AG09319 (cell line): ENCODE measurements at regions not wholly inside any gene's neighbourhood (a gene's known extent, or its start where the extent isn't known, plus 50 kb on each side); places are given as distances from the start of the nearest gene placed in this dataset.

ENCODE experiments used
- DNase-seq: peaks from one replicate; pipeline ENCODE4 v3.0.0-alpha.2; 2010; ENCODE audit warnings: low read depth; ENCODE audit errors: extremely low read depth
- TF ChIP-seq, protein P1 (sequence below): IDR thresholded peaks from 2 replicates; pipeline ENCODE4 v1.5.1; 2011; ENCODE audit warnings: low read depth, mild to moderate bottlenecking, inconsistent platforms, low read length, moderate library complexity

- TF ChIP-seq, protein P1, sequence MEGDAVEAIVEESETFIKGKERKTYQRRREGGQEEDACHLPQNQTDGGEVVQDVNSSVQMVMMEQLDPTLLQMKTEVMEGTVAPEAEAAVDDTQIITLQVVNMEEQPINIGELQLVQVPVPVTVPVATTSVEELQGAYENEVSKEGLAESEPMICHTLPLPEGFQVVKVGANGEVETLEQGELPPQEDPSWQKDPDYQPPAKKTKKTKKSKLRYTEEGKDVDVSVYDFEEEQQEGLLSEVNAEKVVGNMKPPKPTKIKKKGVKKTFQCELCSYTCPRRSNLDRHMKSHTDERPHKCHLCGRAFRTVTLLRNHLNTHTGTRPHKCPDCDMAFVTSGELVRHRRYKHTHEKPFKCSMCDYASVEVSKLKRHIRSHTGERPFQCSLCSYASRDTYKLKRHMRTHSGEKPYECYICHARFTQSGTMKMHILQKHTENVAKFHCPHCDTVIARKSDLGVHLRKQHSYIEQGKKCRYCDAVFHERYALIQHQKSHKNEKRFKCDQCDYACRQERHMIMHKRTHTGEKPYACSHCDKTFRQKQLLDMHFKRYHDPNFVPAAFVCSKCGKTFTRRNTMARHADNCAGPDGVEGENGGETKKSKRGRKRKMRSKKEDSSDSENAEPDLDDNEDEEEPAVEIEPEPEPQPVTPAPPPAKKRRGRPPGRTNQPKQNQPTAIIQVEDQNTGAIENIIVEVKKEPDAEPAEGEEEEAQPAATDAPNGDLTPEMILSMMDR, result no peak
Observed at GRCh38 chr15:62519900-62520299, 354.8 kb upstream of the C2CD4B start.

DNA sequence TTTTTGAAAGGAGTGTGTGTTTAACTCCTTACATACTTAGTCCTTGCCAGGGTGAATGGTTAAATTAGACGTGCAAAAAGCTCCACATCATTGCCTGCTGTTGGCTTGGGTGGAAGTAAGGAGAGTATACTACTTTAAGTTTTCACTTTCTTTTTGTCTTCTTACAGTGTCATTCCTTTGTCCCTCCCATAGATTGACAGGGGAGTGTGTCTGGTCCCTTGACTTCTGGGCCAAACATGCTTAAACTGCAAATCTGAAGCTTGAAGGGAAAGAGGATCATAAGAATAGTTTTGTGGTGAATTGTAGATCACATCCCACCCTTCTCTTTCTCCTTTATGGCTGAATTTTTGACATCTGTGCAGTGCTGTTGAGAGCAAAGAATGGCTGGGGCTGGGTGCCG lies 355.8 kb upstream of the C2CD4B start:
- DNase-seq, result no peak
- TF ChIP-seq, protein P1, result no peak

More at GRCh38 chr15:62519900-62520299, 354.8 kb upstream of the C2CD4B start:
- DNase-seq, result no peak

DNA sequence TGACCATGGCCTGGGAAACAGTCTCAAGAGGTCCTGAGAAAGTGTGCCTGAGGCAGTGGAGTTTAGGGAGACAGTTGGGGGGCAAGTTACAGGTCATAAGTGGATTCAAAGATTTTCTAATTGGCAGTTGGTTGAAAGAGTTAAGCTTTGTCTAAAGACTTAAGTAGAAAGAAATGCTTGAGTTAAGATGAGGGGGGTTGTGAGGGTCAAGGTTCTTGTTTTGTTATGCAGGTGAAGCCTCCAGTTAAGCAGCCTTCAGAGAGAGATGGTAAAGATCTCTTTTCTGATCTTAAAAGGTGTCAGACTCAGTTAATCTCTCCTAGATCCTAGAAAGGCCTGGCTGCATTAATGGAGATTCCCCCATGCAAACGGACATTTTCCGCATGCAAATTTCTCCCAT lies 356.3 kb upstream of the C2CD4B start:
- TF ChIP-seq, protein P1, result no peak

GRCh38 chr15:62524848-62525247 lies 359.8 kb upstream of the C2CD4B start:
- TF ChIP-seq, protein P1, result no peak
- no peak for DNase-seq

More for the DNA sequence above, 356.3 kb upstream of the C2CD4B start:
- DNase-seq, result no peak

DNA sequence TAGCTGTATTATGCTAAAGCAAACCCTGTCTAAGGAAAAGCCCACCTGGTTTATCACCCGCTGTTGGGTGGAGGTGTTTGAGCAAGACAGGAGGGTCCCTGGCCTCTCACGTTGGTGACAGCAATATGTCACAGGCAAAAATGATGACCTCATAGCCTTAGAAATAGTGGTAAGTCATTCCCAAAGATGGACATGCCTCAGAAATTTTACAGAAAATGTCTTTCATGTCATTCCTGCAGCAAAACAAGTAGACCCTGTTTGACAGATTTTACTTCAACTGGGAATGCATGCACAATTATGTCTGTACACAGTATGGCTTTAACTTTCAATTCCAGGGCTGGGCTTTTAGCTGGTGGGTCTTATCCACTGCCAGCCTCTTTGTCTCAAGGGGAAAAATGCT lies 362.3 kb upstream of the C2CD4B start:
- TF ChIP-seq, protein P1, result no peak
- no peak for DNase-seq

DNA sequence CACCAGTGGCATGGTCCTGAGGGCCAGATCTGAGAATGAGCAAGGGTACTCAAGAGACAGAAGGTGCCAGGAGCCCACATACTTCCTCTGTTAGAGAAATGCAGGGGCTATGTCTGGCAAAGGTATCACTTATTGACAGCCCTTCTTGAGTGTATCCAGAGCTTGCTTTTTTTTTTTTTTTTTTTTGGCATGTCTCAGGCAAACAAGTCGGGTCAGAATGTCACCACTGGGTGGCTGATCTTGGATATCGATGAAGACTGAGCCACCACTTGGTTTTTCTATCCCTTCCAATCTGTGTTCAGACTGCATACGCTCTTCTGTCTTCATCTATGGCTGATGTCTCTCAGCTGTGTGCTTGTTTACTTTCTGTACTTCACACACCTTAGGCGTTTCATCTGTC lies 363.4 kb upstream of the C2CD4B start:
- TF ChIP-seq, protein P1, result no peak
- no peak for DNase-seq

DNA sequence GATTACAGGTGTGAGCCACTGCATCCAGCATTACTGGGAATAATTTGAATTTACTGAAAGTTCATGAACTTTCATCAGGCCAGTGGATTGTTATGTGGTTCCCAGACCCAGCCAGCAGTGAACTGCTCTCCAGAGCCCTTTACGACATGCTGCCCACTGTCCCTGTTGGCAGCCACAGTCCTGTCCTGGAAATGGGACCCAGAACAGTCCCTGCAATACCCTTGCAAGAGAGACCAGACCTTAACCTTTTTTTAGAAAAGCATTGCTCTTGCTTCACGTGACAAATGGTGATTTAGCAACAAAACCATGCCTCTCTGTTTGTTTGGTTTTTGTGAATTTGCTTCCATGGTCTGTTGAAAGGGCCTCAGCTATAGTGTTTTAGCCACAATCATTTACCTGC lies 367.3 kb upstream of the C2CD4B start:
- TF ChIP-seq, protein P1, result no peak
- DNase-seq, result no peak
